ENCODE measurements at regions not wholly inside any gene's neighbourhood (a gene's known extent, or its start where the extent isn't known, plus 50 kb on each side); places are given as distances from the start of the nearest gene placed in this dataset.

DNA sequence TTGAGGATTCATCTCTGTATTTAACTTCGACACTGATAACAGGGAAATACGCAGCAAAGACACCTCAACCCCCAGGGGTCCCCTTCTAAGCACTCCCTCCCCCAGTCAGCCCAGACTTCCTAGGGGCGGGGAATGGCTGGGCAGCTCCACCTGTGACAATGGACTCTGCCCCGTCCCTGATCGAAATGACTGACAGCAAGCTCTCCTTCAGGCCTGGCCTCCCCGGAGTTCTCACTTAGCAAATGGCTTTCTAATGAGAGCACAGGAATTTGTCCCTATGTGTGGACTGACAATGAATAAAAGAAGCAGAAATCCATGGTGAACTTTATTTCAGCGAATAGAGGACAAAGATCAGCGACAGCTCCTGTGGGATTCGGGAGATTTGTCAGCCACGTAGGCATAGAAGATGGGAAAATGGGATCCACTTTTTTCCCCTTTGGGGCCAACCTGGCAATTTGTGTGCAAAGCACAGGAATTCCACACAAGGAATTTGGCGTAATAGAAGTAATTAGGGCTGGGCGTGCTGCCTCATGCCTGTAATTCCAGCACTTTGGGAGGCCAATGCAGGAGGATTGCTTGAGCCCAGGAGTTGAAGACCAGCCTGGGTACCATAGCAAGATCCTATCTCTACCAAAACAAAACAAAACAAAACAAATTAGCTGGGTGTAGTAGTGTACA, 63.8 kb downstream of the TNFAIP2 start:
- TF ChIP-seq, protein P1, sequence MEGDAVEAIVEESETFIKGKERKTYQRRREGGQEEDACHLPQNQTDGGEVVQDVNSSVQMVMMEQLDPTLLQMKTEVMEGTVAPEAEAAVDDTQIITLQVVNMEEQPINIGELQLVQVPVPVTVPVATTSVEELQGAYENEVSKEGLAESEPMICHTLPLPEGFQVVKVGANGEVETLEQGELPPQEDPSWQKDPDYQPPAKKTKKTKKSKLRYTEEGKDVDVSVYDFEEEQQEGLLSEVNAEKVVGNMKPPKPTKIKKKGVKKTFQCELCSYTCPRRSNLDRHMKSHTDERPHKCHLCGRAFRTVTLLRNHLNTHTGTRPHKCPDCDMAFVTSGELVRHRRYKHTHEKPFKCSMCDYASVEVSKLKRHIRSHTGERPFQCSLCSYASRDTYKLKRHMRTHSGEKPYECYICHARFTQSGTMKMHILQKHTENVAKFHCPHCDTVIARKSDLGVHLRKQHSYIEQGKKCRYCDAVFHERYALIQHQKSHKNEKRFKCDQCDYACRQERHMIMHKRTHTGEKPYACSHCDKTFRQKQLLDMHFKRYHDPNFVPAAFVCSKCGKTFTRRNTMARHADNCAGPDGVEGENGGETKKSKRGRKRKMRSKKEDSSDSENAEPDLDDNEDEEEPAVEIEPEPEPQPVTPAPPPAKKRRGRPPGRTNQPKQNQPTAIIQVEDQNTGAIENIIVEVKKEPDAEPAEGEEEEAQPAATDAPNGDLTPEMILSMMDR (IDR thresholded peaks at IDR 0.05; ENCODE audit: control insufficient read depth, extremely low read depth, insufficient read depth): no peak
- H3K4me3 ChIP-seq (ENCODE audit: low read depth, low read length): no peak overlapping the region
- DNase-seq (ENCODE audit: low read depth): no peak

DNA sequence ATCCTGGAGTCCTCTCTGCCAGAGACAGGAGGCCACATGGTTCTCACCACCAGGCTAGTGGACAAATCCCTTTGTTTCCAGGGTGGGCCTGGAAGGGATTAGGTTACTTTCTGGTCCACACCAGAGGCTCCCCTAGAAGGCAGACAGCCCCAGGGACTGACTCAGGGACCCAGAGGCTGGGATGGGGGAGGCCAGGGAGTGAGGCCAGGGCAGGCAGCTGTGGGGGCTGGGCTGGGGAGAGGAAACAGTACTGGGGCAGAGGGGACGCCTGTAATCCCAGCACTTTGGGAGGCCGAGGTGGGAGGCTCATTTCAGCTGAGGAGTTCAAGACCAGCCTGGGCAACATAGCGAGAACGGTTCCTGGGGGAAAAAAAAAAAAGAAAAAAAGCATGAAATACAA, 64.7 kb downstream of the TNFAIP2 start:
- DNase-seq (ENCODE audit: low read depth): no peak
- TF ChIP-seq, protein P1 (IDR thresholded peaks at IDR 0.05; ENCODE audit: control insufficient read depth, extremely low read depth, insufficient read depth): no peak
- H3K4me3 ChIP-seq (ENCODE audit: low read depth, low read length): no peak overlapping the region

DNA sequence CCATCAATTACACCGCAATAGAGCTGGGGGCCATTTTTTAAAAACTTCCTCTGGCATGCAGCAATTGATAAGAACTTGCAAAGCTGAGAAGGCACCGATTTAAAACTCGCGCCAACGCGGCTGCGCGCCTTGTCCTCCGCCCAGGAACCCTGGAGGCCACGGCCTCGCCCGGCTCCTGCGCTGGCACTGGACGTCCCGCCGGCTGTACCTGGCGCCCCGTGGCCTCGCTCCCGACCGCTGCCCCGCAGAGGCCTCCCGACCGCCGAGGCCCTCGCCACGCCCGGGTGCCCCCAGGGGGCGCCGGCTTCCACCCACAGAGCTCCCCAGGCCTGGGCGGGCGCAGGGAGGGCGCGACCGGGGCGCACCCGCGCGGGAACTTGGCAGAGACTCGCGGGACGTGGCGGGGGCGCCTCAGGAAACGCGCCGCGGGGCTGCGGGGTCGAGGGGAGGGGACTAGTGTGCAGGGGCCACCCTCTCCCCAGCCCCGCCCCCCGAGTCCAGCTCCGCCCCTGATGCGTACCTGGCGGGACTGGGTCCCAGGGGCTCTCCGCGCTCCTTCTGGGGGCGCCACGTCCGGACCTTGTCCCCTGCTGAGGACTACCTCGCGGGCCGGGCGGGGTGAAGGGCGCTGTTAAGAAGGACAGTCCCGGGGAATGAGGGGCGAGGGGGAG, 65.7 kb downstream of the TNFAIP2 start:
- TF ChIP-seq, protein P1 (IDR thresholded peaks at IDR 0.05; ENCODE audit: control insufficient read depth, extremely low read depth, insufficient read depth): no peak
- DNase-seq (ENCODE audit: low read depth): no peak
- H3K4me3 ChIP-seq (ENCODE audit: low read depth, low read length): no peak overlapping the region

DNA sequence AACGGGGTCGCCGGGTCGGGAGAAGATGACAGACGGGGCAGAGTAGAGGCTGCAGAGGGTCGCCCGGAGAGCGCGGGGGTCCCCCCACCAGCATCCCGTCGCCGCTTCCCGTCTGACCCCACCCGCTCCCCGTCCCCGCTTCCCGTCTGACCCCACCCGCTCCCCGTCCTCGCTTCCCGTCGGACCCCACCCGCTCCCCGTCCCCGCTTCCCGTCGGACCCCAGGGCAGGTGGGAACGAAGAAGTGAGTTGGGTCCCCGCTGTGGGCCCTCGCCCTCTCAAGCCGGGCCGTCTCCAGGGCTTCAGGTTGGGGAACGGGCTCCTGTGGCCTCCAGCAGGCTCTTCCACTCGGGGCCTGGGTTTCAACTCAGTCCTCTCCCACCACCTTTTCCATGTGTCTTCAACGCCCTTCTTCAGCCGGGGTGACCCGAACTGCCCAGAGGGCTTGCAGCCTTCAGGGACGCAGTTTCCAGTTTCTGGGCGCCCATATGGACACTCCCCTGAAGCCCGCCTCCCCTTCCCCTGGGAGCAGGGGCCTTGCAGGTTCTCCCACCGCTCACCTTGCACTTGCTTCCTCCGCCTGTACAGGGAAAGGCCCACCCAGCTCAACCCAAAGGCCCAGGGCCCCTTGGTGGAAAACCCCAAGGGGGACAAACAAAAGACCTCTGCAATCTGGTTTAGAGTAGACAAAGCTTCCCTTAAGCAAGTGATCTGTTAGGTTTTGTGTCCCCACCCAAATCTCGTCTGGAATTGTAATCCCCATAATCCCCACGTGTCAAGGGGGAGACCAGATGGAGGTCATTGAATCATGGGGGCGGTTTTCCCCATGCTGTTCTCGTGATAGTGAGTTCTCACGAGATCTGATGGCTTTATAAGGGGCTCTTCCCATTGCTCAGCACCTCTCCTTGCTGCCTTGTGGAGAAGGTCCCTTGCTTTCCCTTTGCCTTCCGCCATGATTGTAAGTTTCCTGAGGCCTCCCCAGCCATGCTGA, 66.5 kb downstream of the TNFAIP2 start:
- H3K4me3 ChIP-seq (ENCODE audit: low read depth, low read length): no peak overlapping the region
- DNase-seq (ENCODE audit: low read depth): no peak
- TF ChIP-seq, protein P1 (IDR thresholded peaks at IDR 0.05; ENCODE audit: control insufficient read depth, extremely low read depth, insufficient read depth): no peak

DNA sequence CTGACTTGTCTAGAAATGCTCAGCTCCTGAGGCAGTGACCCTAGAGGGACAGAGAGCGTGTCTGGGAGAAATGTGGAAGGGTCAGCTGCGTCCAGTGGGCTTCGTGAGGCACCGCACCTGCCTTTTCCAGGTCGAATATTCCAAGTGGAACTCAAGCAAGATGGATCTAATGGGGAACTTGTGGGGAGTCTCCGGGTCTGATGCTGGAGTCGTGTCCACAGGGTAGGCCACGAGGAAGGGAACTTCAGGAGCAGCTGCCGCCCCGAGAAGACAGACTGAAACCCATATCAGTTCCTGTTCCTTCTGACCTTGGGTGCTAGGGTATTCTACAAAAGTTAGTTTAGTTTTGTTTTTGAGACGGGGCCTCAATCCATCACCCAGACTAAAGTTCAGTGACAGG, 67.5 kb downstream of the TNFAIP2 start:
- no peak overlapping the region for H3K4me3 ChIP-seq (ENCODE audit: low read depth, low read length)
- TF ChIP-seq, protein P1 (IDR thresholded peaks at IDR 0.05; ENCODE audit: control insufficient read depth, extremely low read depth, insufficient read depth): no peak
- DNase-seq (ENCODE audit: low read depth): no peak

DNA sequence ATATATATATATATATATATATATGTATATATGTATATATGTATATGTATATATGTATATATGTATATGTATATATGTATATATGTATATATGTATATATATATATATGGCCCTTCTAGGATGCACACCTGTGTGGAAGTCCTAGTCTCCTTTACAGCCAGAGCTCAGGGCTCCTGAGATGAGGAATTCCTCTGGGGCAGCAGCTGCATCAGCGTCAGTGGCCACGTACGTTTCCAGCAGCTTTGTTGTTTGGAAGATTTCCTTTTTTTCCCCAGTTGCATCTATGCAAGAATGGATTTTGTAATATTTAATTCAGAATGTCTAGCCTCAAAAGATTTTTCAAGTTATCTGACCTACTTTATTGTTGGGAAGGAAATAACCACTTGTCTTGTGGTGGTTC, 68.6 kb downstream of the TNFAIP2 start:
- no peak for DNase-seq (ENCODE audit: low read depth)
- no peak overlapping the region for H3K4me3 ChIP-seq (ENCODE audit: low read depth, low read length)
- TF ChIP-seq, protein P1 (IDR thresholded peaks at IDR 0.05; ENCODE audit: control insufficient read depth, extremely low read depth, insufficient read depth): no peak

Measured in LNCaP clone FGC (cell line).